CD4-positive, CD25-positive, alpha-beta regulatory T cell (primary cell): ENCODE measurements at regions not wholly inside any gene's neighbourhood (a gene's known extent, or its start where the extent isn't known, plus 50 kb on each side); places are given as distances from the start of the nearest gene placed in this dataset.

Experiments used
- ATAC-seq, 2 donors: fragments of 150-1000 bp; cut with Tn5 transposase; one replicate each; pipeline ENCODE4 v1.10.0; 2021; ENCODE audit warnings: low read depth in 2 of 2, moderate number of reproducible peaks in 2 of 2, moderate library complexity in 1 of 2
- DNase-seq, 3 donors: peaks; one replicate each; pipeline versions ENCODE4 v3.0.0 to v3.0.0-alpha.2; 2012 to 2022; ENCODE audit warnings: mixed read lengths in 1 of 3
- H3K27ac ChIP-seq: one replicate; pipeline ENCODE4 v1.7.0; 2013; ENCODE audit warnings: mild to moderate bottlenecking, low read length; ENCODE audit not compliant: insufficient read depth, poor library complexity, severe bottlenecking
- H3K27me3 ChIP-seq: one replicate; pipeline ENCODE4 v1.7.0; 2013; ENCODE audit warnings: low read length; ENCODE audit not compliant: control insufficient read depth, insufficient read depth
- H3K36me3 ChIP-seq: one replicate; pipeline ENCODE4 v1.7.0; 2013; ENCODE audit warnings: mild to moderate bottlenecking, low read length, moderate library complexity; ENCODE audit not compliant: control insufficient read depth, insufficient read depth
- H3K4me1 ChIP-seq: 2 replicates; pipeline ENCODE4 v1.7.0; 2013; ENCODE audit warnings: mild to moderate bottlenecking, low read length; ENCODE audit not compliant: insufficient read depth, control insufficient read depth, poor library complexity, severe bottlenecking
- H3K4me3 ChIP-seq: one replicate; pipeline ENCODE4 v1.7.0; 2013; ENCODE audit warnings: low read depth, mild to moderate bottlenecking, low read length, moderate library complexity
- H3K9me3 ChIP-seq, 2 experiments: 1 replicate in 1 of 2; 2 replicates in 1 of 2; pipeline ENCODE4 v1.7.0; 2013; ENCODE audit warnings: low read length in 2 of 2, mild to moderate bottlenecking in 1 of 2, moderate library complexity in 1 of 2; ENCODE audit not compliant: control insufficient read depth in 2 of 2
- H3K27ac Mint-ChIP-seq, 3 donors: one replicate each; pipeline ENCODE4 v1.8.0; 2020 to 2022; ENCODE audit warnings: mild to moderate bottlenecking in 3 of 3, mixed read lengths in 3 of 3, moderate library complexity in 2 of 3
- H3K27me3 Mint-ChIP-seq: one replicate; pipeline ENCODE4 v1.8.0; 2022; ENCODE audit warnings: mild to moderate bottlenecking, mixed read lengths
- H3K36me3 Mint-ChIP-seq: one replicate; pipeline ENCODE4 v1.8.0; 2020; ENCODE audit warnings: mixed read lengths
- H3K4me1 Mint-ChIP-seq, 4 donors: one replicate each; pipeline ENCODE4 v1.8.0; 2020 to 2022; ENCODE audit warnings: mixed read lengths in 4 of 4, mild to moderate bottlenecking in 1 of 4
- H3K4me3 Mint-ChIP-seq, 4 donors: one replicate each; pipeline ENCODE4 v1.8.0; 2020 to 2022; ENCODE audit warnings: mild to moderate bottlenecking in 4 of 4, mixed read lengths in 4 of 4, moderate library complexity in 3 of 4
- H3K9me3 Mint-ChIP-seq, 7 donors: one replicate each; pipeline ENCODE4 v1.8.0; 2020 to 2022; ENCODE audit warnings: mixed read lengths in 7 of 7, mild to moderate bottlenecking in 3 of 7, moderate library complexity in 2 of 7

- no peaks in the 10 kb centered on the region for H3K4me1 ChIP-seq
- H3K36me3 ChIP-seq = no peaks in the 10 kb centered on the region
- no peak overlapping the region for H3K4me3 ChIP-seq
- H3K36me3 Mint-ChIP-seq = no peaks in the 10 kb centered on the region
- ATAC-seq = no peak
- no peak overlapping the region for H3K4me3 Mint-ChIP-seq
- H3K27me3 ChIP-seq = no peaks in the 10 kb centered on the region
- peaks cover 0 to 3% (median 0%) of the 10 kb centered on the region in 7 donors for H3K9me3 Mint-ChIP-seq
- H3K27ac Mint-ChIP-seq = no peak overlapping the region
- H3K4me1 Mint-ChIP-seq = no peaks in the 10 kb centered on the region
- H3K9me3 ChIP-seq = no peaks in the 10 kb centered on the region
- no peaks in the 10 kb centered on the region for H3K27me3 Mint-ChIP-seq
- DNase-seq = no peak
- no peak overlapping the region for H3K27ac ChIP-seq
These were observed 64.7 kb upstream of the CCDC39 start for GRCh38 chr3:180743813-180744590.

- Mint-ChIP-seq H3K4me1 (no peaks in the 10 kb centered on the region), H3K9me3 (no peaks in the 10 kb centered on the region), H3K27ac (no peak overlapping the region), H3K4me3 (no peak overlapping the region), H3K36me3 (no peaks in the 10 kb centered on the region), H3K27me3 (no peaks in the 10 kb centered on the region)
- Histone ChIP-seq H3K4me3 (no peak overlapping the region), H3K27ac (no peak overlapping the region), H3K27me3 (no peaks in the 10 kb centered on the region), H3K9me3 (no peaks in the 10 kb centered on the region), H3K36me3 (no peaks in the 10 kb centered on the region), H3K4me1 (no peaks in the 10 kb centered on the region)
- no peak for ATAC-seq
- DNase-seq = no peak
These were observed 68.6 kb upstream of the CCDC39 start for GRCh38 chr3:180747805-180748361.

GRCh38 chr3:180749322-180749721, 70.0 kb upstream of the CCDC39 start:
- no peak overlapping the region for H3K4me3 Mint-ChIP-seq
- H3K4me1 ChIP-seq = no peaks in the 10 kb centered on the region
- no peaks in the 10 kb centered on the region for H3K36me3 ChIP-seq
- no peaks in the 10 kb centered on the region for H3K9me3 Mint-ChIP-seq
- no peaks in the 10 kb centered on the region for H3K27me3 ChIP-seq
- DNase-seq = no peak
- no peaks in the 10 kb centered on the region for H3K4me1 Mint-ChIP-seq
- no peak for ATAC-seq
- H3K4me3 ChIP-seq = no peak overlapping the region
- no peaks in the 10 kb centered on the region for H3K27me3 Mint-ChIP-seq
- H3K9me3 ChIP-seq = no peaks in the 10 kb centered on the region
- H3K36me3 Mint-ChIP-seq = no peaks in the 10 kb centered on the region
- H3K27ac ChIP-seq = no peak overlapping the region
- no peak overlapping the region for H3K27ac Mint-ChIP-seq

DNA sequence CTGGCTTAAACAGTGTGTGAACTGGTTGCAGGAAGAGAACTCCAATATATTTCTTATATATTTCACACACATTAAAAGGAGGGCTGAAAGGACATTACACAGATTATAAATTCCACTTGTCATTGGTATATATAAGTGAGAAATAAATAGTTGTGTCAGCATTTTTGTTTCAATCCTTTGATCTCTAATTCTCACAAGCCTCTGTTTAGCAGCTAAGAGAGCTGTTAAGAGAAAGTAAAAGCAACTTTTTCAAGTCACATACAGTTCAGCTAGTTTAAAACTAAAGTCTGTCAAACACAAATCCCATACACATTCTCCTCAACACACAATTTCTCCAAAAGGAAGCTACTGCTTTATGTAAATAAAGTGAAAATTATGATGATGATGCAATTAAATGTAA, 70.5 kb upstream of the CCDC39 start:
- no peaks in the 10 kb centered on the region for H3K4me1 Mint-ChIP-seq
- DNase-seq = no peak
- Histone ChIP-seq H3K4me3 (no peak overlapping the region), H3K27ac (no peak overlapping the region), H3K36me3 (no peaks in the 10 kb centered on the region), H3K9me3 (no peaks in the 10 kb centered on the region), H3K4me1 (no peaks in the 10 kb centered on the region), H3K27me3 (no peaks in the 10 kb centered on the region)
- no peak overlapping the region for H3K27ac Mint-ChIP-seq
- H3K27me3 Mint-ChIP-seq = no peaks in the 10 kb centered on the region
- no peaks in the 10 kb centered on the region for H3K9me3 Mint-ChIP-seq
- no peaks in the 10 kb centered on the region for H3K36me3 Mint-ChIP-seq
- ATAC-seq = no peak
- H3K4me3 Mint-ChIP-seq = no peak overlapping the region

GRCh38 chr3:180755556-180755955, 76.3 kb upstream of the CCDC39 start:
- Mint-ChIP-seq H3K4me3 (no peak overlapping the region), H3K27me3 (no peaks in the 10 kb centered on the region), H3K27ac (no peak overlapping the region), H3K4me1 (no peaks in the 10 kb centered on the region), H3K36me3 (no peaks in the 10 kb centered on the region), H3K9me3 (peaks cover 0 to 5% (median 0%) of the 10 kb centered on the region in 7 donors)
- Histone ChIP-seq H3K9me3 (no peaks in the 10 kb centered on the region), H3K4me3 (no peak overlapping the region), H3K36me3 (no peaks in the 10 kb centered on the region), H3K27me3 (no peaks in the 10 kb centered on the region), H3K4me1 (no peaks in the 10 kb centered on the region), H3K27ac (no peak overlapping the region)
- DNase-seq (no peak), ATAC-seq (no peak)

- H3K27me3 ChIP-seq = no peaks in the 10 kb centered on the region
- Mint-ChIP-seq H3K36me3 (no peaks in the 10 kb centered on the region), H3K9me3 (peaks cover 0 to 8% (median 3%) of the 10 kb centered on the region in 7 donors), H3K27me3 (no peaks in the 10 kb centered on the region), H3K4me1 (no peaks in the 10 kb centered on the region), H3K4me3 (no peak overlapping the region), H3K27ac (no peak overlapping the region)
- no peak overlapping the region for H3K27ac ChIP-seq
- DNase-seq (no peak), ATAC-seq (no peak)
- H3K4me1 ChIP-seq = no peaks in the 10 kb centered on the region
- H3K4me3 ChIP-seq = no peak overlapping the region
- H3K36me3 ChIP-seq = no peaks in the 10 kb centered on the region
- no peaks in the 10 kb centered on the region for H3K9me3 ChIP-seq
These were observed 83.6 kb upstream of the CCDC39 start for GRCh38 chr3:180762866-180763265.

GRCh38 chr3:180764481-180764880, 85.2 kb upstream of the CCDC39 start:
- Histone ChIP-seq H3K27me3 (no peaks in the 10 kb centered on the region), H3K4me3 (no peak overlapping the region), H3K27ac (no peak overlapping the region), H3K36me3 (no peaks in the 10 kb centered on the region), H3K4me1 (no peaks in the 10 kb centered on the region), H3K9me3 (no peaks in the 10 kb centered on the region)
- Mint-ChIP-seq H3K27me3 (no peaks in the 10 kb centered on the region), H3K36me3 (no peaks in the 10 kb centered on the region), H3K9me3 (peaks cover 0 to 6% (median 3%) of the 10 kb centered on the region in 7 donors), H3K27ac (no peak overlapping the region), H3K4me1 (no peaks in the 10 kb centered on the region), H3K4me3 (no peak overlapping the region)
- no peak for ATAC-seq
- no peak for DNase-seq

DNA sequence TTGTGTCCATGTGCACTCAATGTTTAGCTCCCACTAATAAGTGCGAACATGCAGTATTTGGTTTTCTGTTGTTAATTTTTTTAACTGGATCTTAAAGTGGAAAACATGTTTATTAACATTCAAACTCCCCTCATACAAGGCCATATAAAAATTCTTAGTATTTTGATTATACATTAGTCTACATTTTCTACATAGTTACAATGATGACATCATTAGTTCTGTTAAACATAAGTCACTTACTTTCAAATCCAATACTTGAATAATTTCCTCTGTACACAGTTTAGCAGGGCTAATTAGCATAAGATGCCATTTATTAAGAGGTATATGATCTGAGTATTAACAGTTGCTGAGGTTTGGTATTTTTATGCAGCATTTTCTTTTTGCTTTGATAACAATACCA, 91.3 kb upstream of the CCDC39 start:
- Histone ChIP-seq H3K4me3 (no peak overlapping the region), H3K4me1 (no peaks in the 10 kb centered on the region), H3K27ac (no peak overlapping the region), H3K27me3 (no peaks in the 10 kb centered on the region), H3K9me3 (no peaks in the 10 kb centered on the region), H3K36me3 (no peaks in the 10 kb centered on the region)
- Mint-ChIP-seq H3K4me3 (no peak overlapping the region), H3K27ac (no peak overlapping the region), H3K9me3 (peaks cover 0 to 10% (median 2%) of the 10 kb centered on the region in 7 donors), H3K4me1 (no peaks in the 10 kb centered on the region), H3K36me3 (no peaks in the 10 kb centered on the region), H3K27me3 (no peaks in the 10 kb centered on the region)
- ATAC-seq (no peak), DNase-seq (no peak)
